Neutrophil (primary cell): ENCODE measurements at regions not wholly inside any gene's neighbourhood (a gene's known extent, or its start where the extent isn't known, plus 50 kb on each side); places are given as distances from the start of the nearest gene placed in this dataset.

Experiments
- H3K27ac ChIP-seq: fragments of 200-600 bp; sonication (generic); 2 replicates; pipeline ENCODE4 v1.5.1; 2016; ENCODE audit warnings: mild to moderate bottlenecking, moderate library complexity
- H3K27me3 ChIP-seq: fragments of 200-600 bp; sonication (generic); 2 replicates; pipeline ENCODE4 v1.6.0; 2016; ENCODE audit warnings: mild to moderate bottlenecking
- H3K36me3 ChIP-seq: fragments of 200-600 bp; sonication (generic); 2 replicates; pipeline ENCODE4 v1.5.1; 2017
- H3K4me1 ChIP-seq, 2 experiments: fragments of 200-600 bp in 1 of 2; sonication (generic) in 1 of 2; 1 replicate in 1 of 2; 2 replicates in 1 of 2; pipeline versions ENCODE4 v1.5.1 to v1.6.1; 2013 to 2016; ENCODE audit warnings: low read depth in 1 of 2, low read length in 1 of 2, mild to moderate bottlenecking in 1 of 2, moderate library complexity in 1 of 2; ENCODE audit not compliant: control insufficient read depth in 1 of 2, insufficient read depth in 1 of 2
- H3K4me3 ChIP-seq, 2 experiments: fragments of 200-600 bp in 1 of 2; sonication (generic) in 1 of 2; 1 replicate in 1 of 2; 2 replicates in 1 of 2; pipeline ENCODE4 v1.5.1; 2013 to 2016; ENCODE audit warnings: low read depth in 1 of 2, low read length in 1 of 2, mild to moderate bottlenecking in 1 of 2, moderate library complexity in 1 of 2
- H3K9me3 ChIP-seq: fragments of 200-600 bp; sonication (generic); 2 replicates; pipeline ENCODE4 v1.5.1; 2016
- TF ChIP-seq, protein P1 (sequence below): fragments of 200-600 bp; sonication (generic); IDR thresholded peaks from 2 replicates; pipeline ENCODE4 v1.5.1; 2016; ENCODE audit warnings: antibody characterized with exemption

DNA sequence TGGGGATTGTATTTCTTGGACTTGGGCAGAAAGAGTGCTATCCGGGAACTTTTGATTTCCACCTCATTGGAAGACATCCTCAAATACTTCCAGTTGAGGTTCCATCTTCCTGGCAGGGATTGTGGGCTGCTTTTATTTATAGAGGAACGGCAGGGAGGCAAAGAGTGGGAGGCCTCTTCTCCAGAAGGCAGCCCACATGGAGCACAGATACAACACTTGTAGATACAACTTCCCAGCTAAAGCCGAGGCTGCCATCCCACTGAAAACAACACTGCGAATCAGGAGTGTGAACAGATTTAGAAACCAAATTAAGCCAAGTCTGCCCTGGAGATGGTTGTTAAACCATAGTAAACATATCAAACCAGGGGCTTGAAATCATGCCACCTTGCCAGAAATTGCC is 212.8 kb upstream of the PPARGC1A start:
- TF ChIP-seq, protein P1, sequence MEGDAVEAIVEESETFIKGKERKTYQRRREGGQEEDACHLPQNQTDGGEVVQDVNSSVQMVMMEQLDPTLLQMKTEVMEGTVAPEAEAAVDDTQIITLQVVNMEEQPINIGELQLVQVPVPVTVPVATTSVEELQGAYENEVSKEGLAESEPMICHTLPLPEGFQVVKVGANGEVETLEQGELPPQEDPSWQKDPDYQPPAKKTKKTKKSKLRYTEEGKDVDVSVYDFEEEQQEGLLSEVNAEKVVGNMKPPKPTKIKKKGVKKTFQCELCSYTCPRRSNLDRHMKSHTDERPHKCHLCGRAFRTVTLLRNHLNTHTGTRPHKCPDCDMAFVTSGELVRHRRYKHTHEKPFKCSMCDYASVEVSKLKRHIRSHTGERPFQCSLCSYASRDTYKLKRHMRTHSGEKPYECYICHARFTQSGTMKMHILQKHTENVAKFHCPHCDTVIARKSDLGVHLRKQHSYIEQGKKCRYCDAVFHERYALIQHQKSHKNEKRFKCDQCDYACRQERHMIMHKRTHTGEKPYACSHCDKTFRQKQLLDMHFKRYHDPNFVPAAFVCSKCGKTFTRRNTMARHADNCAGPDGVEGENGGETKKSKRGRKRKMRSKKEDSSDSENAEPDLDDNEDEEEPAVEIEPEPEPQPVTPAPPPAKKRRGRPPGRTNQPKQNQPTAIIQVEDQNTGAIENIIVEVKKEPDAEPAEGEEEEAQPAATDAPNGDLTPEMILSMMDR: no peak
- no peaks in the 10 kb centered on the region for H3K27me3 ChIP-seq
- H3K4me1 ChIP-seq: no peaks in the 10 kb centered on the region
- no peak overlapping the region for H3K4me3 ChIP-seq
- no peak overlapping the region for H3K27ac ChIP-seq
- H3K9me3 ChIP-seq: no peaks in the 10 kb centered on the region
- no peaks in the 10 kb centered on the region for H3K36me3 ChIP-seq

DNA sequence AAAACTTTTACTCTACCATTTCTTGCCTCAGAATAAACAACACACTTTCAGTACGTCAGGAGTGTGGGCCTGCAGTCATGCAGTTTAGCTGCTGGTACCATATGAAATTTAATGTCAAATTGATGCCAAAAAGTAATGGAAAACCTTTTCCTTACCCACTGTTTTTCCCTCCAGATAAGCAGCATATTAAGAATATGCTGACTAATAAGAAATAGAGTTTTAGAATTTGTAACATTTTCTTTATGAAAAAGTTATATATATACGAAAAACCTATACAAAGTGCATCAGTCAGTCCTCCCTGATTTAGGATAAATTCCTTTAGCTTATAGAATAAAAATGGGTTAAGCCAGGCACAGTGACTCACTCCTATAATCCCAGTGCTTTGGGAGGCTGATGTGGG is 206.8 kb upstream of the PPARGC1A start:
- H3K36me3 ChIP-seq: no peaks in the 10 kb centered on the region
- no peak overlapping the region for H3K27ac ChIP-seq
- H3K9me3 ChIP-seq: no peaks in the 10 kb centered on the region
- H3K4me1 ChIP-seq: no peaks in the 10 kb centered on the region
- H3K27me3 ChIP-seq: no peaks in the 10 kb centered on the region
- H3K4me3 ChIP-seq: no peak overlapping the region
- TF ChIP-seq, protein P1: no peak

DNA sequence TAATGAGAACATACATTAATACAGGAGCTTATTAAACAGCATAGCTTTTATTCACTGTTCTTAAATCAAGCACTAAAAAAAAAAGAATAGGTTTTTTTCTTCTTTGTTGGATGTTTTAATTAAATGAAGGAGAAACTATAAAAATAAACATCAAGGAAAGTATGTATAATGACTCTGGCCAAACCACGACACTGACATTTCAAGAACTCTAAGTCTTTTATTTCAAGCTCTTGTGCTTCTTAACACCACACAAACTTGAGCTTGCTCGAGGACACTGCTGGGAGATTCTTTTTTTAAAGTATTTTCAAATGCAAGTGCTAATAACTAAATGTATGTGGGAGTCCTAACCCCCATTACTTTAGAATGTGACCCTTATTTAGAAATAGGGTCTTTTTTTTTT is 204.9 kb upstream of the PPARGC1A start:
- no peaks in the 10 kb centered on the region for H3K9me3 ChIP-seq
- no peaks in the 10 kb centered on the region for H3K4me1 ChIP-seq
- H3K27me3 ChIP-seq: no peaks in the 10 kb centered on the region
- H3K27ac ChIP-seq: no peak overlapping the region
- TF ChIP-seq, protein P1: no peak
- no peak overlapping the region for H3K4me3 ChIP-seq
- H3K36me3 ChIP-seq: no peaks in the 10 kb centered on the region

DNA sequence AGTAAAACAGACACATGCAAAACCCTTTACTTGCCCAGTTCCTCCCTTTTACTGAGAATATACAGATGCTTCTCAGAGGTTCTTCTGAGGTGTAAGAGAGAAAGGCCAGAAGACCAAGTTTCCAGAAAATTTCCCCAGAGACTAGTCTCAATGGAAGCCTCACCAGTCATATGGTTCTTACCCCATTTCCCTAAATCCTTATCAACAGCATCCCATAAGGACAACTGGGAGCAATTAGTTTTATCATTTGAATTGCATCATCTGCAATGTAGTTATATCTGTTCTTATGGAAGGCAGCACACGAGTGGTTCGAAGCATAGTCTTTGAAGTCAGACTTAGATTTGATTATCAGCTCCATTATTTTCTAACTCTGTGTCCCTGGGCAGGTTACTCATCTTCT is 203.6 kb upstream of the PPARGC1A start:
- Histone ChIP-seq H3K36me3 (no peaks in the 10 kb centered on the region), H3K9me3 (no peaks in the 10 kb centered on the region), H3K4me3 (no peak overlapping the region), H3K27me3 (no peaks in the 10 kb centered on the region), H3K4me1 (no peaks in the 10 kb centered on the region), H3K27ac (no peak overlapping the region)
- TF ChIP-seq, protein P1: no peak

DNA sequence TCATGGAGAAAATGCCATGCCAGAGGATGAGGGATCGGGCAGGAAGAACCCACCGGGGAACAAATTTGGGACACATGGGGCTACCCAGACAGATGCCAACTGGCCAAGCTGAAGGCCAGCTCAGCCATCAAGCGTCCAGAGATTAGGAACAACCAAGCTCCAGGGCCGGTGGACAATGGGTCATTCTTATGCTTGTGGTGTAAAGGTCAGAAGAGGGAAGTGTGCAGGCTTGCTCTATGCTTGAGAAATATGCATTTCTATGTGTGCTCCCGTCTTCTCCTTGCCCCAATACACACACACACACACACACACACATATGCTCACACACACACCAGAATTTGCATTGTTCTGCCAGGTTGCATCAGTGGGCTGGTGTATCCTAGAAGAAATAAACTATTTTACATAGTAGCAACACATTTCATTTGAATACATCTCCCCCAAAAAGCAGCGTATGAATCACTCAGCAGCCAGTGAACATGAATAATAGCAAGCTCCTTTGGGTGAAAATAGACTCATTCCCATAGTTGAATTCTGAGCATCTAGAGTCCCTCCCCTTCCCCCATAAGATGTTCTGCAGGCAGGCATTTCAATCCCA is 201.9 kb upstream of the PPARGC1A start:
- no peak overlapping the region for H3K27ac ChIP-seq
- H3K4me3 ChIP-seq: no peak overlapping the region
- TF ChIP-seq, protein P1: no peak
- no peaks in the 10 kb centered on the region for H3K4me1 ChIP-seq
- no peaks in the 10 kb centered on the region for H3K9me3 ChIP-seq
- no peaks in the 10 kb centered on the region for H3K36me3 ChIP-seq
- H3K27me3 ChIP-seq: no peaks in the 10 kb centered on the region
